ENCODE measurements at regions not wholly inside any gene's neighbourhood (a gene's known extent, or its start where the extent isn't known, plus 50 kb on each side); places are given as distances from the start of the nearest gene placed in this dataset.
"Not testable (repeated sequence)": the region's sequence is repeated elsewhere in the genome, so short reads cannot be mapped to it uniquely, and the experiment has no call there.

DNA sequence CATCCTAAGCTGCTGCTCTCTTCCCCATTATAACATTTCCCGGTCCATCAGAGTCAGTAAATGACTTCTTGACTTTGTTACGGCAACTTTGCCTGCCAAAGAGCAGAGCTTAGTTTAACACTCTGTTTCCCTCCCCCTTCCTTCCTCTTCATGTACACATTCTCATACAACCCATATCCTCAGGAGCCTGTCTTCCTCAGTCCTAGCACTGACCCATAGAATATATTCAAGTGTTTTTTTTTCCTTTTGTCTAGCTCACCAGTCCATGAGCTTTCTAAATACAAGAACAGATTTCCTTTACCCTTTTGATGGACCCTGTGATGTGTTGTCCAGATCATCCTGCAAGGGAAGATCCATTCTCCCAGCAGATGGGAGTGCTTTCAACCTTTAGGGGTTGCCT lies 97.0 kb upstream of the MON1B start:
- intact Hi-C loops (cut with DNase I): no loop called here

DNA sequence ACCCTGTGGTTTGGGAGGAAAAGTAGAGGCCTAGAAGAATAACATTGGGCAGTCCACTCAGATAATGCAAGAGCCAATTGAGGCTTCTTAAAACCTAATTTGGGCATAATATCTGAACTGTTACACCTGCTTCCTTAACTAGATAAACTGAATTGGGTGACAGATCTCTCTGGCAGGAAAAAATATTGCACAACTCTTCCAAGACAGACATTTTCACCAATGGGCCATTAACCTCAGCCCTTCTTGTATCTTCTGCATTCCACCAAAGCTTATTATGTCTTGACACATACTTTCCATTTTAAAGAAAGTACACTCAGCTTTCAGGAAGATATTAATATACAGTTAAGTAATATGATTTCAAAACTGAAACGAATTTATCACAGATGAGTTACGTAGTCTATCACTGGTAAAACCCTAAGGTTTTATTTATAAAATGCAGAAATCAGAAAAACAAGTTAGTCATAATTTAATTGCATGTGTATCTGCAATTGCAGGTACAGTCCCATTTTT lies 79.9 kb upstream of the MON1B start:
- DNase-seq: no peak
- Histone ChIP-seq H3K27ac (no peak overlapping the region), H3K4me1 (no peaks in the 10 kb centered on the region), H3K9me3 (no peaks in the 10 kb centered on the region), H3K36me3 (ENCODE audit: insufficient read depth in 1 of 2, low read depth in 1 of 2) (no peaks in the 10 kb centered on the region), H3K27me3 (ENCODE audit: insufficient read depth in 3 of 3, low read length in 2 of 3) (no peaks in the 10 kb centered on the region), H3K4me3 (no peak overlapping the region)
- WGBS, 3 donors: 72 to 86% (median 77%) methylated on average over 2 of the region's 2 CpGs
- ATAC-seq: no peak
- TF ChIP-seq, protein P1, sequence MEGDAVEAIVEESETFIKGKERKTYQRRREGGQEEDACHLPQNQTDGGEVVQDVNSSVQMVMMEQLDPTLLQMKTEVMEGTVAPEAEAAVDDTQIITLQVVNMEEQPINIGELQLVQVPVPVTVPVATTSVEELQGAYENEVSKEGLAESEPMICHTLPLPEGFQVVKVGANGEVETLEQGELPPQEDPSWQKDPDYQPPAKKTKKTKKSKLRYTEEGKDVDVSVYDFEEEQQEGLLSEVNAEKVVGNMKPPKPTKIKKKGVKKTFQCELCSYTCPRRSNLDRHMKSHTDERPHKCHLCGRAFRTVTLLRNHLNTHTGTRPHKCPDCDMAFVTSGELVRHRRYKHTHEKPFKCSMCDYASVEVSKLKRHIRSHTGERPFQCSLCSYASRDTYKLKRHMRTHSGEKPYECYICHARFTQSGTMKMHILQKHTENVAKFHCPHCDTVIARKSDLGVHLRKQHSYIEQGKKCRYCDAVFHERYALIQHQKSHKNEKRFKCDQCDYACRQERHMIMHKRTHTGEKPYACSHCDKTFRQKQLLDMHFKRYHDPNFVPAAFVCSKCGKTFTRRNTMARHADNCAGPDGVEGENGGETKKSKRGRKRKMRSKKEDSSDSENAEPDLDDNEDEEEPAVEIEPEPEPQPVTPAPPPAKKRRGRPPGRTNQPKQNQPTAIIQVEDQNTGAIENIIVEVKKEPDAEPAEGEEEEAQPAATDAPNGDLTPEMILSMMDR (IDR thresholded peaks at IDR 0.05): no peak
- intact Hi-C loops (cut with DNase I): no loop called here

More for the DNA sequence above, 97.0 kb upstream of the MON1B start:
- no peaks in the 10 kb centered on the region for H3K27me3 ChIP-seq (ENCODE audit: insufficient read depth in 3 of 3, low read length in 2 of 3)
- DNase-seq (no peak), ATAC-seq (no peak)
- no peaks in the 10 kb centered on the region for H3K9me3 ChIP-seq
- TF ChIP-seq, protein P1 (IDR thresholded peaks at IDR 0.05): no peak
- no peaks in the 10 kb centered on the region for H3K36me3 ChIP-seq (ENCODE audit: insufficient read depth in 1 of 2, low read depth in 1 of 2)
- WGBS, 3 donors: 72 to 83% (median 78%) methylated on average over 2 of the region's 2 CpGs
- H3K27ac ChIP-seq: no peak overlapping the region
- no peaks in the 10 kb centered on the region for H3K4me1 ChIP-seq
- no peak overlapping the region for H3K4me3 ChIP-seq

- TF ChIP-seq, protein P1 (IDR thresholded peaks at IDR 0.05): no peak
- WGBS, 3 donors: 64 to 74% (median 72%) methylated on average over 2 of the region's 2 CpGs
- no peak overlapping the region for H3K4me3 ChIP-seq
- DNase-seq: no peak
- H3K36me3 ChIP-seq (ENCODE audit: insufficient read depth in 1 of 2, low read depth in 1 of 2): no peaks in the 10 kb centered on the region
- H3K4me1 ChIP-seq: no peaks in the 10 kb centered on the region
- no peaks in the 10 kb centered on the region for H3K9me3 ChIP-seq
- no peak for ATAC-seq
- H3K27ac ChIP-seq: no peak overlapping the region
- intact Hi-C loops (cut with DNase I): no loop called here
- no peaks in the 10 kb centered on the region for H3K27me3 ChIP-seq (ENCODE audit: insufficient read depth in 3 of 3, low read length in 2 of 3)
Observed at GRCh38 chr16:77112746-77113145, 78.2 kb upstream of the MON1B start.

GRCh38 chr16:77113835-77114234 lies 77.2 kb upstream of the MON1B start:
- Histone ChIP-seq H3K36me3 (ENCODE audit: insufficient read depth in 1 of 2, low read depth in 1 of 2) (no peaks in the 10 kb centered on the region), H3K27ac (no peak overlapping the region), H3K9me3 (no peaks in the 10 kb centered on the region), H3K27me3 (ENCODE audit: insufficient read depth in 3 of 3, low read length in 2 of 3) (no peaks in the 10 kb centered on the region), H3K4me3 (no peak overlapping the region), H3K4me1 (no peaks in the 10 kb centered on the region)
- no peak for ATAC-seq
- intact Hi-C loops (cut with DNase I): no loop called here
- 41 to 54% (median 45%) methylated on average over 3 of the region's 3 CpGs for WGBS, 3 donors
- TF ChIP-seq, protein P1 (IDR thresholded peaks at IDR 0.05): no peak
- DNase-seq: no peak

- H3K4me1 ChIP-seq; H3K36me3 ChIP-seq (ENCODE audit: insufficient read depth in 1 of 2, low read depth in 1 of 2); H3K4me3 ChIP-seq; ATAC-seq; intact Hi-C loops (cut with DNase I); H3K27ac ChIP-seq; DNase-seq; H3K27me3 ChIP-seq (ENCODE audit: insufficient read depth in 3 of 3, low read length in 2 of 3); H3K9me3 ChIP-seq: not testable (repeated sequence)
- WGBS, 3 donors: 95 to 96% (median 95%) methylated on average over 4 of the region's 4 CpGs
Observed at GRCh38 chr16:77114361-77114760, 76.6 kb upstream of the MON1B start.
